GM18502 (cell line): ENCODE measurements at regions not wholly inside any gene's neighbourhood (a gene's known extent, or its start where the extent isn't known, plus 50 kb on each side); places are given as distances from the start of the nearest gene placed in this dataset.
"Not testable (repeated sequence)": the region's sequence is repeated elsewhere in the genome, so short reads cannot be mapped to it uniquely, and the experiment has no call there.

Source experiments
- ATAC-seq: cut with Tn5 transposase; IDR thresholded peaks from one replicate; pipeline ENCODE4 v1.9.1; 2021; ENCODE audit warnings: mild to moderate bottlenecking; ENCODE audit not compliant: unreplicated experiment, poor library complexity

DNA sequence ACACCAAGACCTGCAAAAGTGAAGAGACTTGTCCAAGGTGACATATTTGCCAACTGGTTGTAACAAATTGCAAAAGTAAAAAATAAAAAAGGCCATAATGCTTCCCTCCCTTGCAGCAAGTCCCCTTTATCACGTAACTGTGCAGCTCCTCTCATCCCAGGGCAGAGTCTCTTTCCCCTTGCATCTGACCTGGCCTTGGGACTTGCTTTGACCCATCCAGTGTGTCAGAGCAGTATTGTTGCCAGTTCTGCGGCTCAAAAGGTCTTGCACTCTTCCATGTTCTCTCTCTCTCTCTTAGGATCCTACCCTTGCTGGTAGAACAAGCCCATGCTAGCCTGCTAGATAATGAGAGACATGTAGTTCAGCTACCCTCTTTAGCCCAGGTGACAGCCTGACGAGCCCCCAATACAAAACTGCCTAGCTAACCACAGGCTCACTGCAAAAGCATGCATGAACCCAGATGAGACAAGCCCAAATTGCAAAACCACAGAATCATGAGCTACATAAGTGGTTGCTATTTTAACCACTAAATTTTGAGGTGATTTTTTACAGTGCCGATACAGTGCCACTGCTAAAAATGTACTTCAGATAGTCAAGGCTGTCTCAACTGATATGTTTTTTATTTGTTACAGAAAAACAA, 289.5 kb upstream of the PPARGC1A start:
- no peak for ATAC-seq

DNA sequence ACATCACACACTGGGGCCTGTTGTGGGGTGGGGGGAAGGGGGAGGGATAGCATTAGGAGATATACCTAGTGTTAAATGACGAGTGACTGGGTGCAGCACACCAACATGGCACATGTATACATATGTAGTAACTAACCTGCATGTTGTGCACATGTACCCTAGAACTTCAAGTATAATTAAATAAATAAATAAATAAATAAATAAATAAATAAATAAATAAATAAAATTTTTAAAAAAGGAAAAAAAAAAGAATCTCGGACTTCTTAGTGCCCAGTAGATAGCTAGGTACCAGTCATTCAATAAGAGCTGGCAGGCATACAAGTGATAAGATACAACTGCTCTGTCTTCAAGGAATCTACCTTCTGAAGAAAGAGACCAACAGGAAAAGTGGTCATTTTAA, 287.6 kb upstream of the PPARGC1A start:
- not testable (repeated sequence) for ATAC-seq

DNA sequence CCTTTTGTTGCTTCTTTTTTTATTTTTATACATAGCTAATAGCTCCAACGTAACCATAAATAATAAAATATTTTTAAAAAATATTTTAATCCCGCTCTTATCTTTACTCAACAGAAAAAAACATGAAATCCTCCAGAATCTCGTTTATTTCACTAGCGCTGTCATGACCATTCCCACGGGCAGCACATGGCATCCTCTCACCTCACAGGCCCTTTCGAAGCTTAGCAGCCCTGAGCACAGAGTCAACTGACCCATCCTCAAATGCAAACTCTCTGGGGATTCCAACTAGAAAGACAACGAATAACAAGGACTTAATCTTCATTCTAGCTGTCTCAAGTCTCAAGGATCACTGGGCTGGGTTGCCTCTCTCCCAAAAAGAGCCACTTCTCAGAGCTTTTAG, 285.9 kb upstream of the PPARGC1A start:
- ATAC-seq, result no peak

DNA sequence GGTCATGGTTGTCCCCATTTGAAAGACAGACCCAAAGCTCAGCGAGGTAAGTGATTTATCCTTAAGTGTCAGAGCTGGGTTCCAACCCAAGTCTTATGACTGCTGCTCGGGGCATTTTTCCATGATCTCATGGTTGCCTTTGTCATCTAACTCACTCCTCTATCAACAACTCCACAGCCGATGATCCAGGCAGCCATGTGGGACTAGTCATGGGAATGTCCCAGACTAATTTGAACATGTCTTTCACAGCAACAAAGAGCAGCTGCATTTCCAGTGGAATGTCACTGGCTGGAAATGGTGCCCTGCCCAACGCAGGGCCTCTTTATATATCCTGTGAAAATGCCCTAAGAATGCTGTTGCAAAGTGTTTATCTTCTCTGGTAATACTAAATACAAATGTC, 284.8 kb upstream of the PPARGC1A start:
- ATAC-seq, result no peak

DNA sequence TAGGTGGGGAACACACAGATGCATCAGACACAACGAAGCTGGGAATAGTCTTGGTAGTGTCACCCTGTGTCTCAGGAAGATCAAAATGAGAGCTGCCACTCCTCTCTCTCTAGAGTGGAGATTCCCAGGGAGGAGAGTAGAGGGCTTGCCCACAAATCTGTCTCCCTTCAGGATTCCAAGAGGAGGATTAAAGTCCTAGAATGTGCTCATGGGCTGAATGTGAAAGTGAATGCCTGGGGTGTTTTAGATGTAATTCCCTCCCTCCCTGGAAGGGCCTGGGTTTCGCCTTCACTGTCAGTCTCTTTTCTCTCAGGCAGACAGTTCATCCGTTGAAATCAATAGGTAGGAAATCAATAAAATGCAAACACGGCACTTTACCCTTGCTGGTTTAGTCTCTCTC, 282.6 kb upstream of the PPARGC1A start:
- no peak for ATAC-seq

DNA sequence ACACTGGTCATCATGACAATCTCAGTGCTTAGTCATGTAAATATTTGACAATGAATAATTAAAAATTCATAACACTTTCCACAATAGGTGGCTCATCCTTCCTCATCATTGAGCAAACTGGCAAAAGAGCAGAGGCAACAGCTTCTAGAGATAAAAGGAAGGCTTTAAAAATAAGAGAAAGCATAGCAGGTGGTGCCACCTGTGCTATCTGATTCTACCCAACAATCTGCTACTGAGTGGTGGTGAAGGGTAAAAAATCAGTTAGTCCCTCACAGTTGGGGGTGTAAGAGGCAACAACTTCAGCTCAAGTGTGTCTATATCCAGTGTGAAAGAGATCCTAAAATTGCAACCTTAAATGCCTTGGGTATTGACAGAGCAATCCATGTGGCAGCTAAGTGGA, 280.1 kb upstream of the PPARGC1A start:
- no peak for ATAC-seq

DNA sequence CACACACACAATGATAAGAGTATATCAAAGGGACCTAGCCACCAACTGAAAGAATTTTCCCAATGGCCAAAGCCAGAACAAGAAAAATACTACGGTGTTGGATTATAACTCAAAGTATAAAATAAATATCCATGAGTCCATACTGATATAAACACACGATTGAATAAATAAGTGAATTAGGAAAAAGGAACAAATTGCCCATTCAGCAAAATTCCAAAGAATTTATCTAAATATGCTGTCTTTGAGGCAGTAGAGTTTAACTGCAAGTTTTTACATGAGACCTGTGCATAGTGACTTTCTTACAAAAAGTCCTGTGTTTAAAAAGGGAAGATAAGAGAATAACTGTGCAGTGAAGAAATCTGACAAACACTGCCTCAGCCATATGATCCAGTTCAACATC, 278.8 kb upstream of the PPARGC1A start:
- no peak for ATAC-seq

DNA sequence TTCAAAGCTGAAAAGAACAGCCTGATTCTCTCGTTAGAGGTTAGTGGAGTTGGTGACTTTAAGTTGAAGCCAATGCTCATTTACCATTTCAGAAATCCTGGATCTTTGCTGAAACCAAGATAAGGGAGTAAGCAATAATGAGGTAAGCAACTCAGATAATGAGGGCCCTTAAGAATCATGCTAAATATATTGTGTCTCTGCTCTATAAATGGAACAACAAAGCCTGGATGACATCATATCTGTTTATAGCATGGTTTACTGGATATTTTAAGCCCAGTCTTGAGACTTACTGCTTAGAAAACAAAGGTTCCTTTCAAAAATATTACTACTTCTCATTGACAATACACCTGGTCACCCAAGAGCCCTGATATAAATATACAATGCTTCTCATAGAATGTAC, 276.7 kb upstream of the PPARGC1A start:
- ATAC-seq, result no peak

DNA sequence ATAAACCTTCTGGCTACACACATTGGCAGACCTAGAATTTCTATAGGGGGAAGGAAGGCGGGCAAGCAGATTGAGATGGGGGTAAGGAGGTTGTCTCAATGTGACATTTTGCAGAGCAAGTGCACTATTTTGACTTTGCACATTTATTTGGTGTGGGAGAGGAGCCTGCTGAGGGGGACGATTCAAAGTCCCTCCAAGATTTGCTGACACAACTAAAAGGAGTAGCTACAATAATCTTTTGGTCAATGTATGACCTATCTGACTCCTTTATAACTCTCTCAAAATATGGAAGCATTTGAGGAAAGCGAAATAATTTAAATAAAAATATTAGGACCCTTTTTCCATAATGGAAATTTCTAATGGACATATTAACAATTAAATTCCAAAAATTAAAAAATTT, 274.9 kb upstream of the PPARGC1A start:
- no peak for ATAC-seq

DNA sequence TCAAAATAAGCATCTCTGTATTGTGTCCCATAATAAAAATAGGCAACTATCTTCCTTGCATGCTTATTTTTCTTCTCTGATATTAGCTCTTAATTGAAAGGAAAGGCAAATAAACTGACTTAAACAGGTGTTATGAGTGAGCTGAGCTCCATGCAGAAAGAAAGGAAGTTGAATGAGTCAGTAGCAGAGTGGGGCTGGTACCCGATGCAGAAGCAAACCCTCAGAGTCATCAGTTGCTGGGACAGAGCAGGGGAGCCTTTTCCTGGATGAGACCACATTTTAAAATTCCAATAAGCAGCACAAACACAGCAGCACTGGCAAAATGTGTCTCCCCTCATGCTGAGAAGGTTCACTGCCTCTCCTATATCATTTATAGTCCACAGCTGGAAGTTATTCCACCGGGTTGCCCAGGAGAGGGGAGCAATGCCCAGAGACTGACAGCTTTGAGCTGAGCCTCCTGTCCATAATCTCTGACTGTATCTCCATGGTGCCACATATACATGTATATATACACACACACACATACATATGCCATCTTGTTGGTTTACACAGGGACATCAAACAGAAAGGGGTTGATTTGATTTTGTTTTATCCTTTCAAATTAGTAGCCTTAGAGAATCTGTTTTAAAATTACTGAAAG, 274.3 kb upstream of the PPARGC1A start:
- ATAC-seq, result no peak

DNA sequence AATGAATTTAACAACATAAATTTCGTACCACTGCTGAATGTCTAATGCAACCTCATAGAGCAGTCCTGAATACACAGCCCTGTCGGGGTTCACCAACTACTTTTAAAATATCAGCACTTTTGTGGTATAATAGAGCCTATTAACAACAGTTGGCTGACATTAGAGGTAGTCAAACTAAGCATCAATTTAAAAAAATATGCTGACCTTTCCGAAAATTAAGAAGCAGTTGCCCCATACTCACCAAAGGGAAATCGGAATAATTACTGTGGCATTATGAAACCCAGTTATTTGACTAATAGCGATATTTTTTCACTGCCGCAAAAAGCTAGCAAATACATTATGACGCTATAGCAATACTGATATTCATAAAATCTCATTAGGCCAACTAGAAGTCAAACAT, 273.5 kb upstream of the PPARGC1A start:
- no peak for ATAC-seq

DNA sequence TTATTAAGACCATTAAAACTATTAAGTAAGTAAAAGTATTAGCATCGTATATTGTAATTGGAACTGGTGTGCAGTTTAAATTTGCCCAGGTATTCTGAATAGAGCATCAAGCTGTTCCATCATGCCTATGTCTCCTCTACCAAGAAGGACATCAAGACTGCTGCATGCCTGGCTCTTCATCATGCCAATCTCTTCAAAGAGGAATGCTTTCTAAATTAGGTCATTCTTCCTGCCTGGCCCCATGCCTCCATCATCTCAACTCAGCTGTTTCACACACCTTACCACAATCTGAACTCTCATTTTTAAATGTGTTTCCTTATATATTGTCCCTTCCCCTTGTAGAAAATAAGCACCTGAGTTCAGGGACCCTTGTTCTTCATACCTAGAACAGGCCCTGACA, 270.5 kb upstream of the PPARGC1A start:
- ATAC-seq, result no peak

DNA sequence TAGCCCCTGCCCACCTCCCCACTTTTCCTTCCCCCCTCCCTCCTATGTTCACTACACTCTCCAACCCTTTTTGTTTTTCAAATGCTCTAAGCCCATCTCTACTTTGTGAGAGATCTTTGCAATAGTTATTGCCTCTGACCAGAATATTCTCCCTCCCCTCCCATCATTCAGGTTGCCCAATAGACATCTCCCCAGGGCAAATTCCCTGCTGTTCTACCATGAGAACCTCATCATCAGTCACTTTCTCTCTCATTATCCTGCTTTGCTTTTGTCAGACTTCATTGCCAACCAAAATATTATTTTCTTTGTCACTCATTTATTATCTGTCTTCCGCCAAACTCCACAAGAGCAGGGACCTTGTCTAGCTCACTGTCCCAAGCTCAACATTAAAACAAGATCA, 268.2 kb upstream of the PPARGC1A start:
- ATAC-seq, result no peak

DNA sequence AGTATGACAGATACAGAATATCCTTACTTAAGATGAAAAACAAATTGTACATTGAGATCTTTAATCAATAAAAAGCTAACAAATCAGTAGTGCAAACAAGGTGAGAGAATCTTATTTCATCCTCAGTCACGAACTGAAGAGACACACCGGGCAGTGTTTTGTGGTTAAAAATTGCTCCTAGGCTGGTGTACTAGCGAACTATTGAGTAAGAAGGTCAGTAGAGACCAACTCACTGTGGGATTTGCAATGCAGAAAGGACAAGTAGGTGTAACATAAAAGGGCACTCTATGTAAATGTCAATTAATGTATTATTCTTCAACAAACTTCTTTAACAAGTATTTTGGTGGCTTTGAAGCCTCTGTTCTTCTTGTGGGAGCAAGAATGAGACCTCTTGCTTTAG, 260.2 kb upstream of the PPARGC1A start:
- ATAC-seq, result no peak

DNA sequence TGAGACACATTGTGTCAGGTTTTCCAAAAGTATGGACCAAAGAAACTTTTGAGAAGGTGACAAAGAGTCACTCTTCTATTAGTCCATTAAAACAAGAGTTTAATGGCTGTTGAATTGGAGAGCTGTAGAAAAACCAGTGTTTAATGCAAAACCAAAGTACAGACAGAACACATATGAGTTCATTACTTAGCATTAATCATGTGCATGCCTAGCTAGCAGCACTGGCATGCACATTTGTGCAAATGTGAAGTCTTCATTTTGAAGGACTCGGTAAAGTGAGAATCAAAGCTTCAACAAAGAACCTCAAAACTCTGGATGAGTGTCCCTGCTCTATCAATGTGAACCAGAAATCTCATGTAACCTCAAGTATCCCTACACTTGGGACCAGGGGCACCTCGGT, 256.3 kb upstream of the PPARGC1A start:
- ATAC-seq, result no peak

DNA sequence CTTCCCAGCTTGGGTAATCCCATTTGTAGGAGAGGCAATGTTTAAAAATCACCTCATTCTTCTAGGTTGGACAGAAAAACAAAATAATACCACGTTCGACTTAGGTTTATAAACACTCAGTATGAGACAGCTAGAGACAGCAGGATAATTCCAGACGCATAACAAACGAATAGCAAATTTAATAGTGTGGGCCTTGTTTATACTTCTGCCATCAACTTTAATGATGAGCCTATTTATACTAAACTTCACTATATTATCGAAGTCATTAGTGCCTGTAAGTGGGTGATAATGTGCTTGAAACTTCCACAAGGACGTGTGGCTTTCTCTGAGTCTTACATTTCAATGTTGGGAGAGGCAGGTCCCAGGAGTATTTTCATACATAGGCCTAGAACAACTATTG, 255.7 kb upstream of the PPARGC1A start:
- ATAC-seq, result no peak

DNA sequence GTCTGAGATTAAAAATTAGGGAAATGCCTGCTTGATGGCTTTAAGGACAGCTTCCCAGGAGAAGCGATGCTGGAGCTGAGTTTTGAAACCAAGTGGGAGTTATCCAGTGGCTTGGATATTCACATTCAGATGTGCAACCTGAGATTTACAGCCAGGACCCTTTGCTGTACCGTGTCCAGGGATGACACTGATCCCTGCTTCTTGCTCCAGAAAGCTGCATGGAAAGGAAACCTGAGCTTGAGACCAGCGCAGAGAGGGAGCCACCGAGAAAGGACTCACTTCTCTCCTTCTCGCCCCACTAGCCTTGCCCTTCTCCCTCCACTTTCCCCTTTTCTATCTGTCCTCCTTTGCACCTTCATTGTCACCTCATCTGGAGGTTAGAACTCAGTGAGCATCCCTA, 254.5 kb upstream of the PPARGC1A start:
- ATAC-seq, result no peak

DNA sequence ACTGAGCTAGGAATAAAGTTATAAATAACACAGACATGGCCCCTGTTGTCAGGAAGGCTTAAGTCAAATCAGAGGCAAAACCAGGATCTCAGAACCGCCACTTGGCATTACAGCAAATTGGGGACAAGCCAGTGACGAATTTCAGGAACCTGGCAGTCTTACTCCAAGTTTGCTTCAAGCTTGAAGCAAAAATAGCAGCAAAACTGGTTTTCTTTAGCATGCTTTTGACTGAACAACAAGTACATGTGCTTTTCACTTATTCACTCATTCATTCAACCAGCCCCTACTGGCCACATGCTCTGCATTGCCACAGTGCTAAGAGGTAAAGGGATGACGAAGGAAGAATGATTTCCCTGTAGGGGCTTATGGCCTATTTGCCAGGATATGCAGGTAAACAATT, 253.9 kb upstream of the PPARGC1A start:
- ATAC-seq, result no peak

DNA sequence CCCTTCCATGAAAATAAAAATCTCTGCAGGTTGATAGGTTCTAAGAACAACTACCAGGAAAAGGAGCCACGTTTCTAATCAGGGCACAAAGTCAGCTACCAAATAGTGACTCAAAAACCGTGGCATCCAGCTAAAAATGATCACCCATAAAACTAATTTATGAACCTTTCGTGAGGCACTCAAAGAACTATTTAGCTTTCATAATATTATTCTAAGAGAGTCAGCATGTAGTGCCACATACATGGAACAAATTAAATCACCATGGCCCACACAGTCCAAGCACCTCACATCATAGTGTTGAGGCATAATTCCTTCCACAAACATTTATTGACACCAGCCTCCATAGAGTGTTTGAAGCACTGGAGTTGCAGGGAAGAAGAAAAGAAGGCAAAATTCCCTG, 252.0 kb upstream of the PPARGC1A start:
- ATAC-seq, result no peak

DNA sequence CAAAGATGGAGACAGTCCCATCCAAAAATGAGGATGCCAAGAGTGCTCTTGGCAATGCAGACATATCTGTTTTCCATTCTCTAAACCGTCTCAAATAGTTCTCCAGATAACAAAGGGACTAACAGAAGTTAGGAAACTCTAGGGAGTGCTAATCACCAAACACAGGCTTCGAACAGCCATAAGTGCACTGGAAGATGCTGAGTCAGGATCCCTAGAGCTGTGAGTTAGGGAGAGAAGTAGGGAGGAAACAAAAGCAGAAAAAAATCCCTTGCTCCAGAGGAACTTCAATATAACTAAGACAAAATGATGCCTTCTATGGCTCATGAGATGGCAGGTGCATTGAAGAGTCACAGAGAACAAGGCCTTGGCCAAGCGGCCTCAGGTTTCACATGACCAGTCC, 251.0 kb upstream of the PPARGC1A start:
- no peak for ATAC-seq

DNA sequence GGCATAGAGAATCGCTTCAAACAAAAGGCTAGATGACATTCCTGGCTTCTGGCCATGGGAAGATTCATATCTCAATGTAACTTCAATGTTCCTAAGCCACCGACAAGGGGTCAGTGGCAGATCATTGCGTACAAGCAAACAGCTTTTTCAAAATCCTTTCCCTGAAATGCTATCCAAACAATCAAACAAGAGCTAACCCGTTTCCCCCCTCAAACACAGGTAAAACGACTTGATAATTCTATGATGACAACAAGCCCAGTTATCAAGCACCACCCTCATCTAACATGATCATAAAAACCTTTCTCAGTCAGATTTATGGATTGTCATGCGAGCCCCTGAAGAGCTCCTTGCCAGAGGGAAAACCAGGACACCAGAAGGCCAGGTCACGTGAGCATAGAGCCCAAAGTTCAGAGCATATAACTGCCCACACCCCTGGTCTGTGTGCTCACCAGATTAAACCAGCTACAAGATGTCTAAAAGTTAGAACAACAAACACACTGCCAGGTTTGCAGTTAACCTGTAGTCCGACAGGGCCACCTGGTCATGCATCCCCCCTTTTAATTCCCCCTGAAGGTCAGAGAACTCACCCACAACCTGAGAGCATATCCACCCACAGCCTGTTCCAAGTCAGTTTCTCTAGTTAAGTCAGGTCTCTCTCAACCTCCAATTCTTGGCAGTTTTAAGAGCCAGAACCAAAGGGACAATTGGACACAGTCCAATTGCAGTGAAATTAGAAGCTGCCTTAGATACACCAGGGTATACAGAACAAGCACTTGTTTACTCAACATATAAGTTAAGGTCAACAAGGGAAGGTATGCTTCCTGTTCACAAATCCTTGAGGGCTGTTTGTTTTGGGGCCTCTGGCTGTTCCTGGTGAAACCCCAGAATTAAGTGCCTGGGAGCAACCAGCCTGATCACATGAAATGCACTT, 248.1 kb upstream of the PPARGC1A start:
- ATAC-seq, result no peak
